VCaP (cell line): ENCODE measurements at regions not wholly inside any gene's neighbourhood (a gene's known extent, or its start where the extent isn't known, plus 50 kb on each side); places are given as distances from the start of the nearest gene placed in this dataset.
"Not testable (repeated sequence)": the region's sequence is repeated elsewhere in the genome, so short reads cannot be mapped to it uniquely, and the experiment has no call there.

ENCODE experiments used
- H3K27ac ChIP-seq: fragments of 450-650 bp; 2 replicates; pipeline ENCODE4 v1.5.1; 2017
- TF ChIP-seq, protein P1 (sequence below): fragments of 450-650 bp; conservative IDR thresholded peaks from 2 replicates; pipeline ENCODE4 v1.5.1; 2017; ENCODE audit warnings: mild to moderate bottlenecking, moderate library complexity

DNA sequence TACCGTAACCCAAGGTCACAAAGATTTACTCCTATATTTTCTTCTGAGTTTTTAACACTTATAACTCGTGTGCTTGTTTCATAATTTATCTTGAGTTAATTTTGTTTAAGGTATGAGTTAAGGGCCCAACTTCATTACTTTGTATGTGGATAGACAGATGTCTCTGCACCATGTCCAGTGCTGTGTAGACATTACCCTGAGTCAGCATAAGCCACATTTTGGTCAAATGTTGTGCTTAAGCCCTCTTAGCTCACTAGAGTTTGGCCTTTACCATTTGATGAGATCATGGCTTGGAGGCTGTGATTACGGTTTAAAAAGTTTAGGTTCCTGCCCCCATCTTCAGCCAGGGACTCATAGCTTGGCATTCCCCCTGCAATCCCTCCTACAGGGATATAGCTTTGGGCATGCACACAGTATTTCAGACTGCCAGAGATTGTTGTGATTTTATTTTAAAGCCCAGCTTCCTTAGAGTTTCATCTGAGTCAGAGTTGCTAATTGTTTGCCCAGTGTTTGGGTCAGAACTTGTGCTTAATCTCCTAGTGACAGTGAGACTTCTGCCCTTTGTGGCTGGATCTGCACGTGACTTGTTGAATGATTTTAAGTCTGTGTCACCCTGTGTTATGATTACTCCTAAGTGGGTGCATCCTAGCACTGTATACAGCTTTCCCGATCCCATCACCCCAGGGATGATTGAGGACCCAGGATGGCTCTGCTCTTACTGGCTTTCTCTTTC, 393.1 kb downstream of the CNTNAP4 start:
- no peak overlapping the region for H3K27ac ChIP-seq
- TF ChIP-seq, protein P1, sequence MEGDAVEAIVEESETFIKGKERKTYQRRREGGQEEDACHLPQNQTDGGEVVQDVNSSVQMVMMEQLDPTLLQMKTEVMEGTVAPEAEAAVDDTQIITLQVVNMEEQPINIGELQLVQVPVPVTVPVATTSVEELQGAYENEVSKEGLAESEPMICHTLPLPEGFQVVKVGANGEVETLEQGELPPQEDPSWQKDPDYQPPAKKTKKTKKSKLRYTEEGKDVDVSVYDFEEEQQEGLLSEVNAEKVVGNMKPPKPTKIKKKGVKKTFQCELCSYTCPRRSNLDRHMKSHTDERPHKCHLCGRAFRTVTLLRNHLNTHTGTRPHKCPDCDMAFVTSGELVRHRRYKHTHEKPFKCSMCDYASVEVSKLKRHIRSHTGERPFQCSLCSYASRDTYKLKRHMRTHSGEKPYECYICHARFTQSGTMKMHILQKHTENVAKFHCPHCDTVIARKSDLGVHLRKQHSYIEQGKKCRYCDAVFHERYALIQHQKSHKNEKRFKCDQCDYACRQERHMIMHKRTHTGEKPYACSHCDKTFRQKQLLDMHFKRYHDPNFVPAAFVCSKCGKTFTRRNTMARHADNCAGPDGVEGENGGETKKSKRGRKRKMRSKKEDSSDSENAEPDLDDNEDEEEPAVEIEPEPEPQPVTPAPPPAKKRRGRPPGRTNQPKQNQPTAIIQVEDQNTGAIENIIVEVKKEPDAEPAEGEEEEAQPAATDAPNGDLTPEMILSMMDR, result no peak

DNA sequence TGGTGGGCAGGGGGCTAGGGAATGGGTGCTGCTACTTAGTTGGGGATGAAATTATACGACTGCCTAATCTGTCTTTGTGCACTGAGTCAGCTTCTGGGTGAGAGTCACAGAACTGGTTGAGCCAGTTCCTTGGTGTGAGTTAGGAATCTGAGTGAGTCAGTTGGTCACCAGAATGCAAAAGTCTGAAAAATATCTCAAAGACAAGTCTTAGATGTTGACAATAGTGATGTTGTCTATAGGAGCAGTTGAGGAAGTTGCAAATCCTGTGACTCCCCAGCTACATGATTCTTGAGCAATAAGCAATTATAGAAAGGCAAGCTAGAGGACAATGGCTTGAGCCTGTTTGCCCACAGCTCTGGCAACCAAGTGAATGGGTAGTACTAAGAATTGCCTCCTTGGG, 399.2 kb downstream of the CNTNAP4 start:
- no peak overlapping the region for H3K27ac ChIP-seq
- TF ChIP-seq, protein P1, result no peak

DNA sequence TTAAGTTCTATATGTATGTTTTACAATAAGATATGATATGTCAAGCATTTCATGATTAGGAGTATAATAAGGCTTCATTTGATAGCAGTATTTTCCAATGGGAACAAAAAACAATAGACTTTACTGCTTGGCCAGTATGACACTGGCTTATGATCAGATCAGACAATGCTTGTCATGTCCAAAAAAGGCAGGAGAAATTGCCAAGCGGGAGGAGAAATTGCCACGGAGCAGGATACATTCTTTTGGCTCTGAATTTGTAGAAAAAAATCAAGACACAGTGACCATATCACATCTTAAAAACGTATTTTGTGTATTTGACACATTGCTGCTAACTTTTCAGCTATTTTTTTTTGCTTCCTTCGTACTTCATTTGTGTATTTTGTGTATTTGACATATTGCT, 404.1 kb downstream of the CNTNAP4 start:
- H3K27ac ChIP-seq, result no peak overlapping the region
- TF ChIP-seq, protein P1, result no peak

DNA sequence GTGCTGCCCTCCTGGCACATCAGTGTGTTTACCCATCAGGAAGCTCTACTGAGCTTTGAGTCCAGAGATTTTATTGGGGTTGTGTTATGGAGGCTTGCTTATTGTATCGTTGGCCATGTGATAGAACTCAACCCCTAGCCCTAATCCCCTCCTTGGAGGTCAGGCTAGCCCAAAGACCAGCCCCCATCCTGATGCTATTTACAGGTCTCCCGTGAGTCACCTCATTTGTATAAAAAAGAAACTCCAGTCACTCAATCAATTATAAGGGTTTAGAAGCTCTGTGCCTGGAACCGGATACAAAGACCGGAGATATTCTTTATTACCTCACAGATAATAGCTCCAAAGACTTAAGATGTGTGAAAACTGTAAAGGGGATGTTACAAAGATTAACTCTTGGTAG, 405.9 kb downstream of the CNTNAP4 start:
- TF ChIP-seq, protein P1, result no peak
- H3K27ac ChIP-seq, result no peak overlapping the region

DNA sequence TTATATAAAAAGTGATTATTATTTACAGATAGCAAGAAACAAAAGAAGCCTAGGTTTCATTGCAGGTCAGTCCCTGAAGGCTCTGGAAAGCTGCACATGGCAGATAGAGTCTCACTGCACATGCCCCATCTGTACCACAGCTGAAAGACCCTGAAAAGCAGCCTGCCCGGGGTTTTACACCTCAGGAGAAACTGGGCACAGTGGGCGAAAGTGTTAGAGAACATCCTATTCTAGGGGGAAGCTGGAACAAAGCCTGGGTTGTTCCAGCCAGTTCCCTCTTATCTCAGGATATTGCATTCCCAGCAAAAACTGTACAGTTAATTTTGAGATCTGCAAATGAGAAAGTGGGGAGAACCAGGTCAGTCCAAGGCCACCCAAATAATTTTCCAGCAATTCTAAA, 419.7 kb downstream of the CNTNAP4 start:
- TF ChIP-seq, protein P1, result no peak
- H3K27ac ChIP-seq, result no peak overlapping the region

DNA sequence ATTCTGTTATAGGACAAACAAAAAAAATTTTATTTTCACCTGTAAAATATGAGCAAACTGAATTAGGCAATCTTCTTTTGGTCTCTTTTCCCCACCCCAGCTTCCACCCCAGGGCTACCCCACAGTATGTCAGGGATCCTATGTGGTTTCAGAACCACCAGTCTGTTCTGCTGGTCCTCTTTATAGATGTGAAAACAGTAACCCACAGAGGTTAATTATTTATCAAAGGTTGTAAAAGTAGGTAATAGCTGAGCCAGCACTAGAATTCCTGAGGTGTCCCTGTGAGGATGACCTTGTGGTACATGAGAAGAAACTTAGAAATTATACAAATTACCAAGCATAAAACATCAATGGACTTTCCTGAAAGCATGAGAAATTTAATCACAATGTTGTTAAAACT, 428.7 kb downstream of the CNTNAP4 start:
- TF ChIP-seq, protein P1, result no peak
- H3K27ac ChIP-seq, result no peak overlapping the region

DNA sequence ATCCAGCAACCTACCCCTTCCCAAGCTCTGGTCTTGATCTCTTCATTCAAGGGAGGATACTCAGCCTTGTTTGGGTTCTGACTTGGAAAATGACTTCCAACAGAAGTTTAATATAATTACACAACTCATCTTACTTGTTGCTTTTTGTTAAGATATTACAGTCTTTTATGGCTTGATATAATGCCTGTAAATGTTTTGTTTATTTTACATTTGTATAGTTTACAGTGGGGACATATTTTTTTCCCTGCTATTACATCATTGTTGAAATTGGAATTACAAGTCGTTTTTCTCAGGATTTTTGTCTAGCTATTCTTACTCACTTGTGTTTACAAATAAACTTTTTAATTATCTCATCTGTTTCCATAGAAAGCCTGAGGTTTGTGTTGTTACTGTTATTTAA, 436.0 kb downstream of the CNTNAP4 start:
- TF ChIP-seq, protein P1, result no peak
- H3K27ac ChIP-seq, result no peak overlapping the region

DNA sequence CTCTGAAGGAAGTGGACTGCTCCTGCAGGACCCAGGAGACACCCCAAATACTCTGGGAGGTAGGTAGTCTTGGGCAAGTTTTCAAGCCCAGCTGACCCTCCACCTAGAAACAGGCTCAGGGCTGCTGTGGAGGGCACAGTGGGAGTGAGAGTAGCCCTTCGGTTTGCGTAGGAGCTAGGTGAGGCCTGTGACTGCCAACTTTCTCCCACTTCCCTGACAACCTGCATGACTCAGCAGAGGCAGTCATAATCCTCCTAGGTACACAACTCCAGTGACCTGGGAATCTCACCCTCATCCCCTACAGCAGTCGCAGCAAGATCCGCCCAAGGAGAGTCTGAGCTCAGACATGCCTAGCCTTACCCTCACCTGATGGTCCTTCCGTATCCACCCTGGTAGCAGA, 439.1 kb downstream of the CNTNAP4 start:
- H3K27ac ChIP-seq, result not testable (repeated sequence)
